Keratinocyte (primary cell): ENCODE measurements at regions not wholly inside any gene's neighbourhood (a gene's known extent, or its start where the extent isn't known, plus 50 kb on each side); places are given as distances from the start of the nearest gene placed in this dataset.

Source experiments
- CTCF ChIP-seq, 3 experiments: IDR thresholded peaks in 1 of 3; conservative IDR thresholded peaks in 1 of 3; optimal IDR thresholded peaks in 1 of 3; 2 replicates in 2 of 3; 3 replicates in 1 of 3; pipeline versions ENCODE3 to v1.5.1; 2011; ENCODE audit warnings: low read length in 3 of 3, mild to moderate bottlenecking in 3 of 3, moderate library complexity in 2 of 3, control low read depth in 1 of 3, inconsistent platforms in 1 of 3; ENCODE audit not compliant: insufficient read depth in 2 of 3; ENCODE audit errors: extremely low read depth in 1 of 3
- EZH2 ChIP-seq: IDR thresholded peaks from one replicate; pipeline ENCODE4 v1.6.1; 2012; ENCODE audit warnings: inconsistent platforms, mild to moderate bottlenecking, low read length, moderate library complexity

DNA sequence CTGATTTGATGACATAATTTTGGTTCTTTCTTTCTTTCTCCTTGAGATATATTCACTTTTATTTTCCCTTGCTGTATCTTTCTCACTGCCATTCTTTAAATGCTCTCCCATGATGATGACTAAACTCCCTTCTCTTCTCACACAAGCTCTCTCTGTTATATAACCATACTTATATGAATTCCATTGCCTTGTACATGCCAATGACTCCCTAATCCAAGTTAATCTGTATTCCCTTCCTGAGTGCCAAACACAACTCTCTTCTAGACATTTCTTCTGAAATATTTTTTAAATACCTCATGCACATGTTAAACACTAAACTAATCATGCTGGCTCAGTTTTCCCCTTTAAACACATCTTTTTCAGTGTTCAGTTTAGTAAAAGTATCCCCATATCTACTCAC is 62.2 kb upstream of the ST8SIA4 start:
- no peak for TF ChIP-seq CTCF (optimal IDR thresholded peaks at IDR 0.05 in 1 of 3, IDR thresholded peaks at IDR 0.05 in 1 of 3, conservative IDR thresholded peaks at IDR 0.05 in 1 of 3; ENCODE audit: extremely low read depth in 1 of 3, insufficient read depth in 2 of 3, low read length in 3 of 3)
- TF ChIP-seq EZH2 = no peak
